Subcutaneous abdominal adipose tissue (tissue), 5 donors: ENCODE measurements at regions not wholly inside any gene's neighbourhood (a gene's known extent, or its start where the extent isn't known, plus 50 kb on each side); places are given as distances from the start of the nearest gene placed in this dataset.

ENCODE experiments used
- H3K27ac ChIP-seq: one replicate; pipeline ENCODE4 v1.7.0; 2013; ENCODE audit warnings: low read depth, mild to moderate bottlenecking, inconsistent platforms, low read length, moderate library complexity
- H3K27me3 ChIP-seq, 5 donors: one replicate each; pipeline ENCODE4 v1.7.0; 2013; ENCODE audit warnings: low read length in 5 of 5, inconsistent platforms in 1 of 5; ENCODE audit not compliant: control insufficient read depth in 5 of 5, insufficient read depth in 4 of 5
- H3K36me3 ChIP-seq, 5 donors: one replicate each; pipeline ENCODE4 v1.7.0; 2013; ENCODE audit warnings: low read length in 5 of 5; ENCODE audit not compliant: control insufficient read depth in 5 of 5, insufficient read depth in 5 of 5
- H3K4me1 ChIP-seq, 5 donors: one replicate each; pipeline ENCODE4 v1.7.0; 2013; ENCODE audit warnings: low read length in 5 of 5, mild to moderate bottlenecking in 3 of 5, moderate library complexity in 1 of 5; ENCODE audit not compliant: control insufficient read depth in 5 of 5, insufficient read depth in 5 of 5
- H3K4me3 ChIP-seq, 5 donors: one replicate each; pipeline ENCODE4 v1.7.0; 2013; ENCODE audit warnings: low read length in 5 of 5, low read depth in 1 of 5
- H3K9ac ChIP-seq, 5 donors: one replicate each; pipeline ENCODE4 v1.7.0; 2013; ENCODE audit warnings: low read length in 5 of 5, mild to moderate bottlenecking in 4 of 5, moderate library complexity in 3 of 5
- H3K9me3 ChIP-seq, 5 donors: one replicate each; pipeline ENCODE4 v1.7.0; 2013; ENCODE audit warnings: low read length in 5 of 5; ENCODE audit not compliant: control insufficient read depth in 5 of 5
- donor health status: healthy.
- donor health status: healthy.
- donor health status: healthy.
- donor health status: healthy.
- donor health status: healthy.

DNA sequence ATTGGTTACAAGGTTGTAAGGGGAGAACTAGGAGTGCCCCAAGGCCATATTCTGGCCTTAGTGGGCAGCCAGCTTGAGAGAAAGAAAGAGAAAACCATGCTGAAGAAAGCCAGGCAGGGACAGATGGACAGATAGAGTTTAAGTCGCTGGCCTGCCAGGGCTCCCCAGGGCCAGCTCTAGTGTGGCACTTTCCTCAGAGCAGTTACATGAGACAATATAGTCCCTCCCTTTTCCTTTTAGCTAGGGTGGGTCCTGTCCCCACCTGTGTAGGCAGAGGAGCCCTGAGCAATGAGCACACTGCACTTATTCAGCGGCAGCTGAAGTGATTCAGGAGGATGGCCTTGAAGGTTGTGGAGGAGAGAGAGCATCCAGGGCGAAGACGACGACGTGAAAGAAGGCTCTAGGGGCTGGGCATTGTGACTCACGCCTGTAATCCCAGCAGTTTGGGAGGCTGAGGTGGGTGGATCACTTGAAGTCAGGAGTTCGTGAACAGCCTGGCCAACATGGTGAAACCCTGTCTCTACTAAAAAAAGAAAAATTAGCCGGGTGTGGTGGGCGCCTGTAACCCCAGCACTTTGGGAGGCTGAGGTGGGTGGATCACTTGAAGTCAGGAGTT, 152.0 kb upstream of the SLC1A4 start:
- no peak overlapping the region for H3K4me3 ChIP-seq
- no peaks in the 10 kb centered on the region for H3K27me3 ChIP-seq
- H3K4me1 ChIP-seq, result peaks cover 6 to 49% (median 33%) of the 10 kb centered on the region in 5 donors
- H3K9ac ChIP-seq, result no peak overlapping the region
- no peaks in the 10 kb centered on the region for H3K36me3 ChIP-seq
- H3K27ac ChIP-seq, result peak overlapping the region; percentile 80
- H3K9me3 ChIP-seq, result no peaks in the 10 kb centered on the region

DNA sequence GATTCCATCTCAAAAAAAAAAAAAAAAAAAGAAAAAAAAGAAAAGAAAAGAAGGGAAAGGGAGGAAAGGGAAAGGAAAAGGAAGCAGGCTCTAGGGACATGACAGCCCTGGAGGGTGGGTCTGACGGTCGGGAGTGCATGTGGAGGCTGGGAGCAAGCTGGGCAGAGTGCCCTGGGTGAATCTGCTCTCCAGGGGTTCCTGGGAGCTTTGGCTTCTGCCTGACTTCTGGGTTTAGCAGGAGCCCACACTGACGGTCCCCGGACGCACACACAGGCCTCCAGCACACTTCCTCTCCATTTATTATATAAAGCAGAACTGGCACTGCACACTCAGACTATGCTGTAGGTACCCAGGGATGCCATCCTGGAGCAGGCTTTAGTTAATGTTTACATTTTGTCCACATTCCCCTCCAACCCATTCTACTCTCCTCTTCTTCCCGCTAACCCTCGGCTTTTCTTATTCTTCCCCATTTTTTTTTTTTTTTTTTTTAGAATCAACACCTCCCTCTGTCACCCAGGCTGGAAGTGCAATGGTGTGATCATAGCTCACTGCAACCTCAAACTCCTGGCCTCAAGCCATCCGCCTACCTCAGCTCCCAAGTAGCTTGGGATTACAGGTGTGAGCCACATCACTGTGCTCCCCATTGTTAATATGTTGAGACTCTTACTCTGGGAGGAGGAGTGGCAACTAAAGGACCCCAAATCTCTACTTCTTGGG, 151.1 kb upstream of the SLC1A4 start:
- H3K4me1 ChIP-seq, result peaks cover 6 to 45% (median 31%) of the 10 kb centered on the region in 5 donors
- H3K27me3 ChIP-seq, result no peaks in the 10 kb centered on the region
- H3K9me3 ChIP-seq, result no peaks in the 10 kb centered on the region
- peak overlapping the region; percentile 80 for H3K27ac ChIP-seq
- H3K36me3 ChIP-seq, result no peaks in the 10 kb centered on the region
- peak overlapping the region in 2 of 5 donors; percentile 59 to 63 for H3K9ac ChIP-seq
- H3K4me3 ChIP-seq, result no peak overlapping the region

DNA sequence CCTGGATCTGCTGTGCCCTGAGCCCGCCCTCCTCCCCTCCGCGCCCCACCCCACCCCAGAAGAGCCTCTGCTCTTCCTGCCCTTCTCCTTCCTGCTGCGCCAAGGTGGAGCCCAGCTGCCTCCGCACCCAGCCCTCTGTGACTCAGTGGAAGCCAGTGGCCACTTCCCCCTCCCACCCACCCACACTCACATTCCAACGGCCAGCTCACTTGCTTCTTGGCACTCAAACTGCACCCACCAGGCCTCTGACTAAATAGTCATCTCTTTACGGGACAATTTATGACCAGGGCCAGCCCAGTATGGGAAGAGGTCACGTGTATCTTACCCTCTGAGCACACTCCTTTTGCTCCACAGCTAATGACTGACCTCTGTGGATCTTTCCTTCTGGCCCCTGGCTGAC, 150.4 kb upstream of the SLC1A4 start:
- H3K4me1 ChIP-seq, result peaks cover 6 to 41% (median 31%) of the 10 kb centered on the region in 5 donors
- H3K27me3 ChIP-seq, result no peaks in the 10 kb centered on the region
- H3K9ac ChIP-seq, result no peak overlapping the region
- no peak overlapping the region for H3K4me3 ChIP-seq
- no peaks in the 10 kb centered on the region for H3K9me3 ChIP-seq
- peak overlapping the region; percentile 91 for H3K27ac ChIP-seq
- H3K36me3 ChIP-seq, result no peaks in the 10 kb centered on the region

- Histone ChIP-seq H3K9me3 (no peaks in the 10 kb centered on the region), H3K27ac (peak overlapping the region; percentile 91), H3K27me3 (no peaks in the 10 kb centered on the region), H3K36me3 (no peaks in the 10 kb centered on the region), H3K4me1 (peaks cover 6 to 40% (median 31%) of the 10 kb centered on the region in 5 donors), H3K4me3 (no peak overlapping the region), H3K9ac (peak overlapping the region in 3 of 5 donors; percentile 9 to 55 (median 41))
These were observed 149.4 kb upstream of the SLC1A4 start for GRCh38 chr2:64839844-64840243.

DNA sequence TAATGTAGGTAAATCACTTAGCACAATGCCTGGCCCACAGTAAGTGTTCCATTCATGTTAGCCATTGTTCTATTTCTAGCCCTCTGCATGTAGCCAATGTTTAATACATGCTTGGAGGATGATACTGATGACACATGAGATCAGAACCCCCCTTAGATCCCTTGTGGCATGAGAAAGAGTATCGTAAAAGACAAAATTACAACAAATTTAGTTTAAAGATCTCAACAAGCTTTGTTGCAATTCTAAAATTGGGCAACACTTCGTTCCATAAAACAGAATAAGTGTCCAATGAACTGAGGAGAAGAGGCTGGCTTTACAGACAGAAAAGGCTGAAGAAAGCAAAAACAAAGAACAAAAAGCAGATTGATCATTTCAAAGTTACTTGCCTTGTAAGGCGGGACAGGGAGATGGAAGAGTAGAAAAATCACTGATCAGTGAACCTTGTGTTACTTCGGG, 148.7 kb upstream of the SLC1A4 start:
- Histone ChIP-seq H3K27ac (peak overlapping the region; percentile 91), H3K36me3 (no peaks in the 10 kb centered on the region), H3K9ac (peak overlapping the region in 2 of 5 donors; percentile 9 to 41), H3K27me3 (no peaks in the 10 kb centered on the region), H3K4me3 (no peak overlapping the region), H3K9me3 (no peaks in the 10 kb centered on the region), H3K4me1 (peaks cover 6 to 43% (median 31%) of the 10 kb centered on the region in 5 donors)

DNA sequence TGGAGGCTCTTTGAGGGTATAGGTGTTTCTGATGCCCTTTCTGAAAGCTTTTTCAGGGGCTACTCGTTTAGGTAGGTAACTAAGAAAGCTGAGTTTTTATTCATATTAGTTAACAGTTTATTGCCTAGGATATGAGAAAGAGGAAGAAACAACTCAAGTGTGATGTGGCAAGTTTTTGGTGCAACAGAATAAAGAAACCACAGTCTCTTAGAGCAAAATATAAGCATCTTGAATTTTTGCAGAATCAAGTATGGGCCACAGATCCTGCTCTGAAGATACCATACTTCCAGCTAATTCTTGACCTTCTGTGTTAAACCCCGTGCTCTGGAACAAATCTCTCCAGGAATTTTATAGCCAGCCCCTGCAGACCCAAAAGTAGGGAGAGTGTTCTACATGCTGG, 147.7 kb upstream of the SLC1A4 start:
- Histone ChIP-seq H3K36me3 (no peaks in the 10 kb centered on the region), H3K4me3 (no peak overlapping the region), H3K9me3 (no peaks in the 10 kb centered on the region), H3K27me3 (no peaks in the 10 kb centered on the region), H3K9ac (no peak overlapping the region), H3K4me1 (peaks cover 6 to 53% (median 37%) of the 10 kb centered on the region in 5 donors), H3K27ac (peak overlapping the region; percentile 91)

DNA sequence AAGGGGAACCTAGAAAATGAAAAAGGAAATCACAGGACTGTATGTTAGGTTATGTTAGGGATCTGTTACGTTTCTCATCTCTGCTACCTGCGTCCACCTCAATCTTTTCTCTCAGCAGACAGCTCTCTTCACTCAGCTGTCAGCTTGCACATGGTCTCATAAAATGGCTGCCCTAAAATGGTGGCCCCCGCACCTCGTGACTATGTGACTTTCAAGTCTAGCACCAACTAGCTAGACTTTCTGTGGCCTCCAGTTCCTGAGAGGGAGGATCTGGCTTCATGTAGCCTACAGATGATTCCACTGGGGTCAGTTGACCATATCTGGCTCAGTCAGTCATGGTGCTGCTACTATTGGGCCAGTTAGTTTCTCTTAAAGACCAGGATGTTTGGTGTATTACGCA, 147.2 kb upstream of the SLC1A4 start:
- no peak overlapping the region for H3K9ac ChIP-seq
- no peaks in the 10 kb centered on the region for H3K9me3 ChIP-seq
- H3K4me3 ChIP-seq, result no peak overlapping the region
- no peak overlapping the region for H3K27ac ChIP-seq
- peaks cover 6 to 50% (median 37%) of the 10 kb centered on the region in 5 donors for H3K4me1 ChIP-seq
- no peaks in the 10 kb centered on the region for H3K27me3 ChIP-seq
- no peaks in the 10 kb centered on the region for H3K36me3 ChIP-seq

DNA sequence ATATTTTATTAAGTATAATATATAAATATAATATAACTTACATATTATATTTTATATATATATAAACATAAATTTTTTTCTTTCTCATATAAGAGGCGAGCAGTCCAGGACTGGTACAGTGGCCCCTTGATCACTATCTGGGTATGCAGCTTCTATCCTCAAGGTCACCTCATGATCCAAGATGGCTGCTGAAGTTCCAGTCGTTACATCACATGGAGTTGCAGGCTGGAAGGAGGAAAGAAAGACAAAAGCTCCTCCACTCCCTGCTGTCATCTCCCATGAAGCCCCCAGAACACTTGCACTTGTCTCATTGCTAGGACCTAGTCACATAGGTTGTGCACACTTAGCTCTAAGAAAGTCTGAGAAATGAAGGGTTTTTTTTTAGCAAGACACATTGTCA, 145.1 kb upstream of the SLC1A4 start:
- no peak overlapping the region for H3K27ac ChIP-seq
- H3K36me3 ChIP-seq, result no peaks in the 10 kb centered on the region
- peaks cover 0 to 2% (median 0%) of the 10 kb centered on the region in 5 donors for H3K9me3 ChIP-seq
- H3K4me3 ChIP-seq, result no peak overlapping the region
- no peak overlapping the region for H3K9ac ChIP-seq
- H3K4me1 ChIP-seq, result peaks cover 2 to 36% (median 26%) of the 10 kb centered on the region in 5 donors
- H3K27me3 ChIP-seq, result no peaks in the 10 kb centered on the region

DNA sequence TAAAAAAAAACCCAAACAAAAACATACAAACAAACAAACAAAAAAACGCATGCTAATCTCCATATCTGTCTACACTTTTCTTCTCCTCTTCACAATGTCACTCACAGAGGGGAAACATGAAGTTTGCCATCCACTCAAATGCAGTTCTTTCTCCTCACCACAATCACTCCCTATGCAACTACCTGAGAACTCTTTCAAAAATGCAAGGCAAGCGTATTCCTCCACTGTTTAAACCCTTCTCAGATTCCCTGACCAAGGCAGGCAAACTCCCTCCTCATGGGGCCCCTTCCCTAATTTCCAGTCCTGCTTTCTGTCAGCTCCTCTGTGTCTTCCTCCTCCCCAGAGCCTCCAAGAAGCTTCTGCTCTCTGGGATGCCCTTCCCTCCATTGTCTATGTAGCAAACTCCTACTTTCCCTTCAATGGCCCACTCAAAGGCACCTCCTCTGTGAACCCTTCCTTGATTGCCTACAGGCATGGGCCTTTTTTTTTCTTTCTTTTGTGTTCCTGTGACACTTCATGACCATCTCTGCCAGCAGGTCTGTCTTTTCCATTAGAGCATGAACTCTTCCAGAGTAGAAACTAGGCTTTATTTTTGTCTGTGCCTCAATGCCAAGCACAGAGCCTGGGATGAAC, 143.8 kb upstream of the SLC1A4 start:
- H3K27me3 ChIP-seq, result no peaks in the 10 kb centered on the region
- H3K9me3 ChIP-seq, result peaks cover 0 to 2% (median 0%) of the 10 kb centered on the region in 5 donors
- H3K36me3 ChIP-seq, result no peaks in the 10 kb centered on the region
- H3K27ac ChIP-seq, result no peak overlapping the region
- no peak overlapping the region for H3K4me3 ChIP-seq
- no peak overlapping the region for H3K9ac ChIP-seq
- peaks cover 2 to 25% (median 14%) of the 10 kb centered on the region in 5 donors for H3K4me1 ChIP-seq

- Histone ChIP-seq H3K27ac (no peak overlapping the region), H3K36me3 (no peaks in the 10 kb centered on the region), H3K27me3 (no peaks in the 10 kb centered on the region), H3K4me1 (peaks cover 0 to 20% (median 11%) of the 10 kb centered on the region in 5 donors), H3K9ac (no peak overlapping the region), H3K4me3 (no peak overlapping the region), H3K9me3 (peaks cover 0 to 2% (median 0%) of the 10 kb centered on the region in 5 donors)
These were observed 143.0 kb upstream of the SLC1A4 start for GRCh38 chr2:64846177-64846576.
